HG03460 (cell line): ENCODE measurements at regions not wholly inside any gene's neighbourhood (a gene's known extent, or its start where the extent isn't known, plus 50 kb on each side); places are given as distances from the start of the nearest gene placed in this dataset.

Experiments used
- ATAC-seq: cut with Tn5 transposase; IDR thresholded peaks from one replicate; pipeline ENCODE4 v1.9.1; 2021; ENCODE audit not compliant: unreplicated experiment

DNA sequence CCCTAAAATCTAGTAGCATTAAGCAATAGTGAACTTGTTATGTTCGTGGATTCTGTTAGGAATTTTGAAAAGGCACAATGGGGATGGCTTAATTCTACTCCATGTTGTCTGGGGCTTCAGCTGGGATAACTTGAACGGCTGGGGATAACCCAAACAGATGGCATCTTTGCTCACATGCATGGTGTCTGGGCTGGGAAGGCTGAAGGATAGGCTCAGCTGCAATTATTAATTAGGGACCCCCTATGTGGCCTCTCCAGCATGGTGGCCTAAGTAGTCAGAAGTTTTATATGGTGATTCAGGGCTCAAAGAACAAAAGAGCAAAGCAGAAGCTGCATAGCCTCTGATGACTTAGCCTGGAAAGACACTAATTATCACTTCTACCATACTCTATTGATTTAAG lies 551.1 kb downstream of the PSAT1 start:
- no peak for ATAC-seq

DNA sequence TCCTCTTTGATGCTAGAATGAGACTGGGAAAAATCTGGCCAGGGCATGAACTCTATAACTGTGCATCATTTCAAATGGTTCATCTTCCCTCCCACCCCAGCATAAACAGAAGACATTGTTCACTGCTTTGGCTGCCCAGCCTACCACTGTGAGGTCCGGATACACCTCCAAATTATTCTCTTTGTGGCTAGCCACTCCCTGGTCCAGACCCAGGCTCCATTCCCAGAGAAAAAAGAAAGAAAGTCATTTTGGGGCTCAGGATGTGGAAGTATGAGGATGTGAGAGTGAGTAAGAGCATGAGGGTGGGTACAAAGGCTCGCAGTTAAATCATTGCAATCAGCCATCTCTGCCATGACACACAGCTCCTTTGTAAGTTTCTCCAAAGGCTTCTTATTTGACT lies 559.2 kb downstream of the PSAT1 start:
- ATAC-seq: no peak

DNA sequence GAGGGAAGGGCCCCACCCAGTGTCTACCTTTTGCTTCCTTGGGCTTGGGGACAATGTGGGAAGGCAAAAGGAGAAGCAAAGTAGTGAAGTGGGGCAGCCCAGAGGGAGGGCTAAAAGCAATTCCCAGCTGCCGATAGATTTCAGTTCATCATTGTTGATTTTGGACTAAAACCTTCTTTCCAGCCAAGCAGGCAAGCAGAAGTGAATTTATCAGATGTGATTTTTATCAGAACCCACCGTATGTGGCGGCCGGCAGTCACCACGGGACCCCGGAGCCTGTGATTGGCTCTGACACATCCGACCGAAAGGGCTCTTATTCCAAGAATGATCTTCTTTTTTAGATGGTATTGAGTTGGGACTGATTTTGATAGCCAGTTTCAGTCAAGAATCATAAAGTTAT lies 559.9 kb downstream of the PSAT1 start:
- no peak for ATAC-seq

DNA sequence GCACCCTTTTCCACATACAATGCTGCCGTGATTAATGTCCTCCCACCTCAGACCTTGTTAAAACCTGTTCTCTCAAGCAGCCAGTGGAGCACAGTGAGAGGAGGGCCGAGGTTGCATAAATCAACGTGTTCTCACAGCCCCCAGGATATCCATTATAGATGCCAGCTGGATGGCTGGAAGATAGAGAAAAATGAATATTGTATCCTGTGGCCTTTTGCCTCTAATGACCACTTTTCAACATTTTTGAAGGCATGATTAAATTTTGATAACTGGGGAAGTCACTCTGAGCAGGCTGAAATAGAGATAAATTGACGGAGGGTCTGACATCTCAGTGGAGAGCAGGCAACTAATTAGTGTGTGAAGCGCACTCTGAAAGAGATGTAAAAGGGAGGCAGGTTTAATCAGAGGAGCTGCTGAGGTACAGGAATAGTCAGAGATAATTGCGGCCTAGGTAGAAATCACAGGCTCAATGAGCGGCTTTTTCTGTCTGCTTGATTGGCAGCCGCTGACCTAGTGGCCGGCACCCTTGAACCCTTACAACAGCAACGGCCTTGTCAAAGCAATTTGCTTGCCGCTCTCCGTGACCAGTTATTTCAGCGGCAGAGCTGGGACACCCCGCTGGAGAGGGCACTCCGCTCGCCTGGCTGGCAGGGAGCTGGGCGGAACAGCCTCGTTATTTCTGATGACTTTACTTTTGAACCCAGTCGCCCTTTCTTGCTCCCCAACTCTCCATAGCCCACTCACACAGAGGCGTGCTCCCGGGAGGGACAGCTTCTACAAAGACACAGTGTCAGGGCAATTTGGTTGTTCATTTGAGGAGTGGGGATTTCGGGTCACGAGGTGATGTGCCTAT lies 560.7 kb downstream of the PSAT1 start:
- no peak for ATAC-seq

DNA sequence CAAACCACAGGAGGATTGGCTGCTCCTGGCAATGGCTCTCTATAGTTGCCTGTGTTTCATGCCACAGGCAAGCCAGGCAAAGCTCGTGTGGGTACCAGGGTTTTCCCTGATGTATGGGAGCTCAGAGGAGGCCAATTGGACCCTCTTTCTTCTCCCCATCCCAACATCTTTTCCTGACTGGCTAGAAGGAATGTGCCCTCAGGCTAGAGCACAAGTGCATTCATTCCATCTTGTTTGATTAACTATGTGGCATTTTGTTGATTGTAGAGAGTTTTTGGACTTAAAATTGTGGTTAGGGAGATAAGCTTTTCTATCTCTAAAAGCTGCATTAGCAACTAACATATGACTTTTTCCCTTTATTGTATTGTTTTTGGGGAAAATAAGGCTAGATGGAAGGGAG lies 561.3 kb downstream of the PSAT1 start:
- ATAC-seq: no peak

DNA sequence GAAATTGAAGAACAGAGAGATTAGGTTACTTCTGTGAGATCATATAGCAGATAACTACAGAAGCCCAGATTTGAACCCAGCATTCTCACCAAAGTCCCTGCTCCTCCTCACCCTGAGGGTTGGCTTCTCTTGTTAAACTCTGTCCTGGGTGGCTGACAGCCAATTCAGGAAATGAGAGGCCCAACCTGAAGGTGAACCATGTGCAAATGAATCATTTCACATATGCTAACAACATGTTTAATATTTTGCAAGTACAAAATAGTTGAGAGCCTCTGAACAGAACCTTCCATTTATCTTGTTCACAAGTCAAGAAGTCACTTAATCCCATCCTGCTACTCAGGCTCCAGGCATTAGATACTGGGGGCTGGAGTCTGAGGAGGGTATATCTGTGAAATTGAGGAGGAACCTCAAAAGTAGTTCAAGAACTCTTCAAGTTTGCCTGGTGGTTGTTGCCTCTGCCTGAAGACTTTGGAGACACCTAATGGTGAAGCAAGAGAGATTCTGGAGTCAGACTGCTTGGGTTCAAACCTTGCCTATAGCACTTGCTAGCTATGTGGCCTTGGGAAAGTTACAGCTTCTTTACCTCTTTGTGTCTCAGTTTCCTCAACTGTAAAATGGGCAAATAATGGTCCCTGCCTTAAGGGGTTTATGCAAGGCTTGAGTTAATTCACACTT lies 564.0 kb downstream of the PSAT1 start:
- no peak for ATAC-seq

DNA sequence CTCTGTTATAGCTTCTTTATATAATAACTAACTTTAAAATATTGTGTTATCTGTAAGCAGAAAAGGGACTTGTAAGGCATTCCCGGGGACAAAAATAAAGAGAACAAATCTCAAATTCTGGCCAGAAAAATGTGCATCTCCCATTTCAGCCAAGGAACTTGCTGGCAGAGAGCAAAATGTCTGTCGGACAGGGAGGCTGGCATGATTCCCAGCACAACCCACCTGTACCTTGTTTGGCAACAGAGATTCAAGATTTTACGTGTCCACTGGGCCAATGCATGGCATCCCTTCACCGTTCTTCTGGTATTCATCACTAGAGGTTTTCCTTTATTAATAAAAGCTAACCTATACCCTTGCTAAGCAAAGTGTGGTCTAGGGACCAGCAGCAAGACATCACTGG lies 566.6 kb downstream of the PSAT1 start:
- no peak for ATAC-seq

DNA sequence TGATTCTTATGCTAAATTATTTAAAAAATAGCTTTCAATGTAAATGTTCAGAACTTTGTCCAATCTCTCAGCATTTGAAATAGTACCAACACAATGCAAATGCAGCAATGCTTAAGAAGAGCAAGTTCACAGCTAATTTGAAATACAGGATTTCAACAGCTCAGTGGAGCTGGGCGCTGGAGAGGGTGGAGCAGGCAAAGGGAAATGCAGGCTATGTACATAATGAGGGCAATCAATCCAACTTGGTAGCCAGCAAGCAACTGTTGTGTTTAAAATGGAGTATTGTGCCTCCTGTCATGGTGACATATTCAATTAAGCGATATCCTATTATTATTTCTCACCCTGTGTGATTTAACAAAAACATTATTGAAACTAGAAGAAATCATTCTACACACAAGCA lies 568.8 kb downstream of the PSAT1 start:
- ATAC-seq: no peak

DNA sequence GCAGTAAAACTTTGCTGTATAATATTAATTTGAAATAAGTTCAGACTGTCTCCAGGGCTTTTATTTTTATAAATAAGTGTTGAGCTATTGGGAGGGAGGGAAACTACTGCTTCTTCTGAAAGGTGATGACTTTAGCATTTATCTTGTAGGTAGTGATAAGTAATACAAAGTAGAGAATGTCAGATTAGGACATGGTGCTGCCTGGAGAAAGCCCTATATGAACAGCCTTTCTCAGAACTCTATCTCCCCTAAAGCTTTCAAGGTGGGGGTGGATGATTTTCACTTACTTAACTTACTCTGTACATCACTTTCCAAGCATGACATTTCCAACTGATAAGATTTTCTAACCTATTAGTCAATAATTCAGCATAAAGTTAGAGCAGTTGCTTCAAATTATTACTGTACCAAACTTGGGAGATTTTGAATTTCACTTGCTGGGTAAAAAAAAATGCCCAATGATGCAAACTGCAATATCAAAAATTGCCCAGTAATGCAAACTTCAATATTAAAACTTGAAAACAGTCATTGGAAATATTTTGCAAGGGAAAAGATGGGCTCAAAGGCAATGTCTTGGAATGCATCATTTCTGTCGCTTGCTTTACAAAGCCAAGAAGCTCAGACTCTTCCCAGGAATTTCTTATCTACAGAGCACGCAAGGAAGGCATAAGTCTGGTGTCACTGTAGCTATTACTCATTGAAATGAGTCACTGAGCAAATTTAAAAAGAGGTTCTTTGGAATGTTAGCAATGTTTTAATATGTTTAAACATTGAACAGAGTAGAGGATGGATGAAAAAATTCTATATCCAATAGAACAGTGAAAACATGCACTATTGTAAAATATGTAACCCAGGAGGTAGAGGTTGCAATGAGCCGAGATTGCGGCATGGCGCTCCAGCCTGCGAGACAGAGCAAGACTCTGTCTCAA lies 569.5 kb downstream of the PSAT1 start:
- no peak for ATAC-seq

DNA sequence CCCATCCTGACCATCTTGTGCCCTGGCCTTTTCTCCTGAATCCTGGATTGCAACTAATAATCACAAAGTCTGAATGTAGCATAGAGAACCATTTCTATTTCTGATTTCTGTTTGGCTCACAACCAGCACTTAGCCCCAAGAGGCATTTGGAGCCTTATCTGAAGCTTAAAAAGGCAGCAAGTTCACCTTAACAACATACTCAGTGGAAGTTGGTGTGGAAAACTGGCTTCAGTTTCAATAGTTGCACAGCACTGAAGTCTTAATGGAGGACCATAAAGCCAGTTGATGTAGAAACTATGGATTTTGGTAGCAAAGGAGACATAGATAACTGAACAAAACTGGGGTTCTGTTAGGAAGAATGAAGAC lies 574.1 kb downstream of the PSAT1 start:
- no peak for ATAC-seq

DNA sequence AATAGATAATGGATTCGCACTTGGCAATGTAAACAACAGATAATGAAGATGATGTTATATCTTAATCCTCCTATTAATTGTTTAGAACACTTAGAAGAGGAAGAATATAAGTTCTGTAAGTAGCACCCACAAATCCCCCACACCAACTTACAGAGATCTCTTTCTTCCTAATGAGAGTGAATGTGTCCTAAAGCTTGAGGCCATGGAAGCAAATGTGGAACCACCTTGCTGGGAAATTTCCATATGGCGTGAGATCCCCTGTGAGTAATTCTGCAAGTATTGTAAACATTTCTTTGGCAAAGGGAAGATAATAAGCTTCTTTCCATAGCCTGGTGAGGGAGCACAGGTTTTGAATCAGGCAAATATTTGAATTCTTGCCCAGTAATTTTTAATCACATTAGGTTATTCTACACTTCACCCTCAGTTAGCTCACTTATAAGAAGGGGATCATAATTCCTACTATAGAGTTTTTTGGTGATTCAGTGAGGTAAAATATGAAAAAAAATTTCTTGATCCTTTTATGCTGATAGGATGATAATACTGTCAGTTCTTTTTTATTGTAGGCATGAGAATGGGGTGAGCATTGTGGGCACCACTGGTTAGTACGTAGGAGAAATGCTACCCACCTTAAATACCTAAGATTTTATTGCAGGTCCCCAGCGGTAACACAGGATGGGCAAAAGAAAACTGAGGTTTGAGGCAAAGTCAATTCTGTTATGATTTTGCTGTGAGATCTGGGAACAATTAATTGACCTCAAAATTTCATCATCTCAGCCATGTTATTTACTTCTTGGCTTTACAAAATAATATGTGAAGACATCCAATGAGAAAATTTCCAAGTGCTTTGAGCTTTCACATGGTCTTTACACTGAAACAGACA lies 574.8 kb downstream of the PSAT1 start:
- ATAC-seq: no peak

DNA sequence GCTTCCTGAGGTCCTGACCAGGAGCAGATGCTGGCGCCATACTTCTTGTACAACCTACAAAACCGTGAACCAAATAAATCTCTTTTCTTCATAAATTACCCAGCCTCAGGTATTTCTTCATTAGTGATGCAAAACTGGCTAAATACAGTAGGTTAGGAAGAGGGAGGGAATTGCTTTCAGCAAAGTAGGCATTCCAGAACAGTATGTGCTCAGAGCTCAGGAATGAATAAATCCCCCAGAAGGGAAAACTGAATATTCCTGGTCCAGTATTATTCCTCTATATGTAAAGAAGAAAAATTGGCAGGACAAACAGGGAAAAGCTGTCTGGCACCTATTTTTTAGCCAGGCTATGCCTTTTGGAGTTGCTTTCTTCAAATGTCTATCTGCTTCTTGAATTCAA lies 577.1 kb downstream of the PSAT1 start:
- no peak for ATAC-seq

DNA sequence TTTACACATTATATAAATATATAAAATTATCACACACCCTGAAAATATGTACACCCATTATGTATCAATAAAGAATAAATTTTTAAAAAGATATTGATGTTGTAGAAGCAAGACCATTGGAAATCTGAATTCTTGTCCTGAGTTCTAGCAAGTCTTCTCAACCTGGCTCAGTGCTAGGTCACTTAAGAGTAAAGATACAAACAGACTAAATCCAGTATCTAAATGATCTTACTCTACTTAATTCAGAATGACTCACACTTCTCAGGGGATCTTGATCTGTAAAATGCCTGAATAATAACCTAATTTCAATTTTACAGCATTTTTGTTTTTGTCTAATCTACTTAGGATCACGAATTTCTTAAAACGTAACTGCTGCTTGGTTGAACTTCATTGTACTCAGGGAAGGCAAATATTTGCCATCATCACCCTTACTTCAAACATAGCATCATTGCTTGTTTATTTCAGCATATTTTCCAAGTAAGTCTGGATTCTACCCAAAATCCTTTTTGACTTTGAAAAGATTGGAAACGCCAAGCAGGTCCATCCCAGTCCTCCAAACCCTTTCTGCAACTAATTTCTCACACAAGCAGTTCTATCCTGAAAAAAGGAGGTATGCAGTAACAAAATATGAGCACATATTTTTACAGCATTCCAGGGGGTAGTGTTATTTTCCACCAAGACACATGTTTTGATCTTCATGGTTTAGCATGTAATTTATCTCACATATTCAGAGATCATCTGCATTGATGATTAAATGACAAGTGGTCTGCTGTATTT lies 582.6 kb downstream of the PSAT1 start:
- no peak for ATAC-seq

DNA sequence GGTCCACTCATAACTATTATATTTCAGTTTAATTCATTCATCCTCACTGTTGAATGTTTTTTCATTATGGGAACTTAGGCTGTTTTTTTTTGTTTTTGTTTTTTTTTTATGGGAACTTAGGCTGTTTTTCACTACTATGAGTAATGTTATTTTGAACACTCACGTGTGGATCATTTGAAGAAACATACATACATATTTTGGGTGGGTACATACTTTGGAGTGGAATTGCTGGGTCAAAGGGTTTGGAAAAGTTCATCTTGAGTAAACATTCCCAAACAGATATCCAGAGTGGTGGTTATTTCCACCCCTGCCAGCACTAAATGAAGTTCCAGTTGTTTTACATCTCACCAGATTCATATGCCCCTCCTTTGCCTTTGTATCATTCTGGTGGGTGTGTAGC lies 584.4 kb downstream of the PSAT1 start:
- ATAC-seq: no peak

DNA sequence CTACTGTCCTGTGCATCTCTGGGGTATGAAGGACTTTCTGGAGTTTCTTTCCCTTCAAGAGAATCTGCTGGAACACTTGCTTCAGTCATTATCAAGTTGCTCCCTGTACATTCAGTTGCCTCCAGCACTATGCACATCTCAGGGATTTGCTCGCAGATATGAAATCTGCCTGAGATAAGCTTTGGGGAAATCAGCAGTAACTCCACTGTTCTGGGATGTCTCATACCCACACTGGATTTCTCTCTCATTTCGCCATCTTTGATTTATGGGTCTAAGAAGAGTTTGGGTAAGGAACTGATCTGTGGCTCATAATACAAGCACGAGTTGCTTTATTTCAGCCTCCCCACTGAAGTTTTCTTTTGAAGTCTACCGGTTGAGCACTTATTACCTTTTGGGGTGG lies 585.6 kb downstream of the PSAT1 start:
- ATAC-seq: no peak

DNA sequence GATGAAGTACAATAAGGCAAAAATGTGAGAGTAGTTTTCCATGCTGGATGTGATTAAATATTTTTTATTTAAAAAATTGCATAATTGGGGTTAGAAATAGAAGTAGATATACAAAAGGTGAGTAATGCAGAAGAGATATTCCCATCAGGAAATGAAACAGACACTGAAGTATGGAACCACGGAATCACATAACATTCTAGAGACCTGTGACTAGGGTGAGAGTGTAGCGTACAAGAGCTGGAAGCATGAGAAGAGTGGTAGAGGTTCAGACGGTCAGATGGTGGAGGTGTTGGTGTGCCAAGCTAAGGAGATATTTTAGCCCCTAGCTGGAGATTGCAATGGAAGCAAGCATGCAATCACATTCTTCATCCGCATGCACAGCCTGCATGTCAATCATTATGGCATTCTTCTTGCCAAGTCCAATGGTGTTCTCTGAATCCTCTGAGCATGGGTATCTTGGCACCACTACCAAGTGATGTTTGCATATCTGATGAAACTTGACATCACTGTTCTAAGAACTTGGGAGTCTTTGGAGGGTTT lies 587.8 kb downstream of the PSAT1 start:
- ATAC-seq: no peak

DNA sequence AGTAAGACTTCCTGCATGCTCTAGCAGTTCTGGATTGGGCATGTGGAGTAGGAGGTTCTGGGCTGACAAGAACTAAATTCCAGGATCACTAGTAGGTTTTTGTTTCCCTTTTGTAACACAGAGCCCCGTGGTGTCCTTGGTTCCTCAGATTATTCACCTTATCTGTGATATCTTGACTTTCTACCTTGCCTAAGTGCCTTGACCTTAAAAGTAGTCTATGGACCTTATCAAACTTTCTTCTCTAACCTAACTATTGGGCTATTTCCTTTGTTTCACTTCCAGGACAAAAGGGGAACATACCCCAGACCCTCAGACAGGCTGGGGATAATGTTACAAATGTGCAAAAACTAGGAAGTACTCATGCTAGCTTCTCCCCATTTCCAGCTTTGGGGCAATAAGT lies 595.3 kb downstream of the PSAT1 start:
- ATAC-seq: no peak

DNA sequence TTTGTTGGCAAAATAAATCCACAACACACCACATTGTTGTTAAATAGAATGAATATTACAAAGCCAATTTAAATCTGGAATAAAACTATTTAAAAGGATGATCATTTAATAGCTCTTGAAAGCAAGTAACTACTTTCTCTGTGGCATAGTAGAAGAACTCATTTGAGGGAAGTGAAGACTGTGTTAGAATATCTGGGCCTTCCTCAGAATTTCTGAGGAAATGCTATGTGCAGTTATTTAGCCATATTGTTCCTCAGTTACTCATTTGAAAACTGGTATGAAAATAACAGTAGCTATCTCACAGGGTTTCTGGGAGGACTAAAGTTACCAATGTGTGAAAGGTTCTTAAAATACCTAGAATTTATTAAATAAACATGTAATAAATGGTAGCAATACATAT lies 595.8 kb downstream of the PSAT1 start:
- ATAC-seq: no peak

DNA sequence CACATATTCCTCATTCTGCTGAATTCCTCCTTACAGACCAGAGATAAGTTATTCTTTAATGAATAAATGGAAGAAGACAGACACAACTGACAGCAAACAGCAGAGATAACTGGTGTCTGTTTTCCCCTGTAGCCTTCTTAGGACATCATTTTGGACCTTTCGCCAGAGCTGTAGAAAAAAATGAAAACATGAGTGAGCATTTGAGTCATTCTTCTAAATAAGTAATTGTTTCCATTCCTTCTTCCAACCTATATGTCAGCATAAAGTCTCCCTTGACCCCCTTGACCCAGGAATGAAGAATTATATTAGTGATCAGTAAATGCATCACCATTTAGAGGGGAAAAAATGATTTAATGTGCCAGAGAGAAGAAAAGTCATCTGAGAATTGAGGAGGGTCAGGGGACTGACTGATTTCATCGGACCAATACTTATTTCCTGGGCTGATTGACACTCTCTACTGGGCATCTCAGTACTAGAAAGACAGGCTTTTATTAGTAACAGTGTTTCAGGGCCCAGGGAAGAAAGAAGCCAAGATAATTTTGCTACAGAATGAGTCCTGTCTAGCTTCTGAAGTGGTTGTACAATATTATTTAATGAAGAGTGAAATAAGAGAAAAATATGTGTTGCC lies 597.0 kb downstream of the PSAT1 start:
- no peak for ATAC-seq
